ENCODE measurements at regions not wholly inside any gene's neighbourhood (a gene's known extent, or its start where the extent isn't known, plus 50 kb on each side); places are given as distances from the start of the nearest gene placed in this dataset.

DNA sequence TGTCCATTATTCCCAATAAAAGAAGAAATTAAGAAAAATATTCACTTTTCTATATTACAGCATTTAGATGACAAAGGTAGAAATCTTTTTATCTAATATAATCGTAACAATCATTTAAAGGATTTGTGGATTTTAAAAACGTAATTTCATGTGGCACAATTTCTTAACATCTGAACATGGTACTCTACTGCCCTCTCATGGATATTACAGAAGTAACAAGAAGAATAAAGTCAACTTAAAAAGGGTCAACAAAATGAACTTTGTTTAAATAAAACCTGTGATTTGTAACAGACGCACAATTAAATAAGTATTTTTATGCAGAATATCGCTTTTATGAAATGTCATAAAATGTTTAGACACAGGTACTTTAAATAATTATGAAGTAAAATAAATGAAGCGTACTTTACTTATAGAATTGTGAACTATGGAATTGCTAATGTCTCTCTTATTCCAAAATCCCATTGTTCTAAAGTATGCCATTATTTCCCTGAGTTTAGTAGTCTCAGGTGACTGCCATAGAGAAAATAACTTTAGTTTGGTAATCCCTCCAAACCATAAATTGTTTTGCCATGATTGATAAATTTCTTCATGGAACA, 366.8 kb upstream of the ZNF385D start:
- H3K4me3 ChIP-seq (ENCODE audit: low read depth in 1 of 2, low read length in 2 of 2) = no peak overlapping the region
- no peaks in the 10 kb centered on the region for H3K9me3 ChIP-seq (ENCODE audit: control insufficient read depth in 1 of 2, low read length in 2 of 2)
- no peaks in the 10 kb centered on the region for H3K36me3 ChIP-seq (ENCODE audit: control insufficient read depth in 1 of 2, insufficient read depth in 2 of 2, low read length in 2 of 2)
- no peaks in the 10 kb centered on the region for H3K27me3 ChIP-seq (ENCODE audit: control insufficient read depth in 1 of 2, insufficient read depth in 2 of 2, low read length in 2 of 2)
- H3K27ac ChIP-seq (ENCODE audit: low read depth, low read length) = no peak overlapping the region
- H3K9ac ChIP-seq (ENCODE audit: low read depth in 1 of 2, low read length in 2 of 2) = no peak overlapping the region
- H3K4me1 ChIP-seq (ENCODE audit: control insufficient read depth in 1 of 2, insufficient read depth in 2 of 2, low read length in 2 of 2) = no peaks in the 10 kb centered on the region

DNA sequence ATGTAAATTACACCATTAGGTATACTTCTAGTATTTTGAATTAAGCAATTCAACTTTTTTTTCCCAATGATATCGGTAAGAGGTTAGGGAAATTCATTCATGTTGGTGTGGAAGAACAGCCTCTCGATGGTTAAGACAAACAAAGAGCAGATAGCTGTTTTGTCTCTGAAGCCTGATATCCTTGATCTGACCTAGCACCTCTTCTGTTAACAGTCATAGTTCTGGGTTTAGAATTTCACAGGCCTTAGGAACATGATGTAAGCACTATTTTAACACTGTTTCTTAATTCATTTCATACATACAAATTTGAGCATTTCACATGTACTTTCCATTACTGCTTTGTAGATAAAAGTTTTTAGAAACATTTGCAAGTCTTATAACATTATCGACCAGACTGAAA, 367.5 kb upstream of the ZNF385D start:
- no peaks in the 10 kb centered on the region for H3K4me1 ChIP-seq (ENCODE audit: control insufficient read depth in 1 of 2, insufficient read depth in 2 of 2, low read length in 2 of 2)

DNA sequence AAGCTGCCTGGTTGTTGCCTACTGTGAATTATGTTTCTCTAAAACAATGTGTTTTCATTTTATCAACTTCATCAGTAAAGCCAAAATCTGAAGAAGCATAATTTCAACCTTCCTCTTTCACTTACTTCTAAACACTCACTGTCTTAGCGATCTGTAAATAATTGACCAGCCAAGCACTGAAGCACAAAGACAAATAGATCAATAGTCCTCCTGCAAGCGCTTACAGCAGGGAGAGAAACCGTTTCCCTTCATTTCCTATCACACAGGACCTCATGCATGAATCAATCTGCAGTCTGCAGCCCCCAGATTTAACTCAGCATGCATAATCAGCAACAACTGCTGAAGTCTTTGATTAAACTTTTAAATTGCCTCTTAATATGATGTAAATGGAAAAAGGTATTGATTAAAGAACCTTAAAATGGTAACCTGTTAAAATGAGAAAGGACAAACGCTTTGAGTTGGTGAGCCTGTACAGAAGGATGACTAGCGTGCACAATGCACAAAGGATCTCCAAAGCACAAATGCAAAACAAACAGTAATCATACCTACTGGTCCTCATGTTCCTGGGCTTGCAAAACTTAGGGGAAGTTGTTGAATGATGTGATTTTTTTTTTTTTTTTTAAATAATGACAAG, 370.2 kb upstream of the ZNF385D start:
- no peak overlapping the region for H3K27ac ChIP-seq (ENCODE audit: low read depth, low read length)
- H3K27me3 ChIP-seq (ENCODE audit: control insufficient read depth in 1 of 2, insufficient read depth in 2 of 2, low read length in 2 of 2) = no peaks in the 10 kb centered on the region
- no peaks in the 10 kb centered on the region for H3K9me3 ChIP-seq (ENCODE audit: control insufficient read depth in 1 of 2, low read length in 2 of 2)
- H3K4me1 ChIP-seq (ENCODE audit: control insufficient read depth in 1 of 2, insufficient read depth in 2 of 2, low read length in 2 of 2) = no peaks in the 10 kb centered on the region
- no peak overlapping the region for H3K4me3 ChIP-seq (ENCODE audit: low read depth in 1 of 2, low read length in 2 of 2)
- no peak overlapping the region for H3K9ac ChIP-seq (ENCODE audit: low read depth in 1 of 2, low read length in 2 of 2)
- H3K36me3 ChIP-seq (ENCODE audit: control insufficient read depth in 1 of 2, insufficient read depth in 2 of 2, low read length in 2 of 2) = no peaks in the 10 kb centered on the region

More for the DNA sequence above, 367.5 kb upstream of the ZNF385D start:
- no peak overlapping the region for H3K27ac ChIP-seq (ENCODE audit: low read depth, low read length)
- no peaks in the 10 kb centered on the region for H3K9me3 ChIP-seq (ENCODE audit: control insufficient read depth in 1 of 2, low read length in 2 of 2)
- no peak overlapping the region for H3K4me3 ChIP-seq (ENCODE audit: low read depth in 1 of 2, low read length in 2 of 2)
- no peaks in the 10 kb centered on the region for H3K27me3 ChIP-seq (ENCODE audit: control insufficient read depth in 1 of 2, insufficient read depth in 2 of 2, low read length in 2 of 2)
- H3K9ac ChIP-seq (ENCODE audit: low read depth in 1 of 2, low read length in 2 of 2) = no peak overlapping the region
- no peaks in the 10 kb centered on the region for H3K36me3 ChIP-seq (ENCODE audit: control insufficient read depth in 1 of 2, insufficient read depth in 2 of 2, low read length in 2 of 2)

DNA sequence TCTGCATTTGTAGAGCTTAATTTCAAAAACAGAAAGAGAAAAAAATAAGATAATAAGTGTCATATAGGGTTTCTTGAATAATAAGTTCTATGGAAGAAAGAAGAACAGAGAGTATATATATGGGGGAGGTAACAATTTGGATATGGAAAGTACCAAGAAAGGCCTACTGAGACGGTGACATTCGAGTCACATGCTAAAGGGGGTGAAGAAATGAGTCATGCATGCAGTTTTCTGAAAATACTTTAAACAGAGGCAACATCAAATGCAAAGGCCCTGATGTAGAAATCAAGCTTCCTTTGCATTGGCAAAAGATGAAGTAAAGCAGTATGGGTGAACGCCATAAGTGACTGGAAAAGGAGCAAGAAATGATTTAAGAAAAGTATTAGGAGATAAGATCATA, 371.6 kb upstream of the ZNF385D start:
- H3K9ac ChIP-seq (ENCODE audit: low read depth in 1 of 2, low read length in 2 of 2) = no peak overlapping the region
- H3K27ac ChIP-seq (ENCODE audit: low read depth, low read length) = no peak overlapping the region

DNA sequence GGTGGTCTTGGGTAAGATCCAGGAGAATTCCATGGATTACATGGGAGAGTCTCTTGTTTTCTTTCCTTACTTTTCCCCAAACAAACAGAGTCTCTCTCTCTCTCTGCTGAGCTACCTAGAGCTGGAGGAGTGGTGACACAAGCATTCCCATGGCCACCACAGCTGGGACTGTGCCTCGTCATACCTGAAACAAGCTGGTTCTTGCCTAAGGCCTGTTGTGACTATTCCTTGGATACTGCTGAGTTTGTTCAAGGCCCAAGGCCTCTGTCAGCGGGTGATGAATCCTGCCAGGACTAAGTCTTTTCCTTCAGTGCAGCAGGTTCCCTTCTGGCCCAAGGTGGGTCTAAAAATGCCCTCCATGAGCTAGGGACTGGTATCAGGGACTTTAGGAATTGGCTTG, 378.1 kb upstream of the ZNF385D start:
- H3K27ac ChIP-seq (ENCODE audit: low read depth, low read length) = no peak overlapping the region
- H3K9me3 ChIP-seq (ENCODE audit: control insufficient read depth in 1 of 2, low read length in 2 of 2) = no peaks in the 10 kb centered on the region
- no peaks in the 10 kb centered on the region for H3K27me3 ChIP-seq (ENCODE audit: control insufficient read depth in 1 of 2, insufficient read depth in 2 of 2, low read length in 2 of 2)
- no peaks in the 10 kb centered on the region for H3K4me1 ChIP-seq (ENCODE audit: control insufficient read depth in 1 of 2, insufficient read depth in 2 of 2, low read length in 2 of 2)
- H3K36me3 ChIP-seq (ENCODE audit: control insufficient read depth in 1 of 2, insufficient read depth in 2 of 2, low read length in 2 of 2) = no peaks in the 10 kb centered on the region
- H3K4me3 ChIP-seq (ENCODE audit: low read depth in 1 of 2, low read length in 2 of 2) = no peak overlapping the region
- no peak overlapping the region for H3K9ac ChIP-seq (ENCODE audit: low read depth in 1 of 2, low read length in 2 of 2)

More for the DNA sequence above, 371.6 kb upstream of the ZNF385D start:
- no peaks in the 10 kb centered on the region for H3K27me3 ChIP-seq (ENCODE audit: control insufficient read depth in 1 of 2, insufficient read depth in 2 of 2, low read length in 2 of 2)
- no peaks in the 10 kb centered on the region for H3K4me1 ChIP-seq (ENCODE audit: control insufficient read depth in 1 of 2, insufficient read depth in 2 of 2, low read length in 2 of 2)
- no peak overlapping the region for H3K4me3 ChIP-seq (ENCODE audit: low read depth in 1 of 2, low read length in 2 of 2)
- no peaks in the 10 kb centered on the region for H3K36me3 ChIP-seq (ENCODE audit: control insufficient read depth in 1 of 2, insufficient read depth in 2 of 2, low read length in 2 of 2)
- H3K9me3 ChIP-seq (ENCODE audit: control insufficient read depth in 1 of 2, low read length in 2 of 2) = no peaks in the 10 kb centered on the region

DNA sequence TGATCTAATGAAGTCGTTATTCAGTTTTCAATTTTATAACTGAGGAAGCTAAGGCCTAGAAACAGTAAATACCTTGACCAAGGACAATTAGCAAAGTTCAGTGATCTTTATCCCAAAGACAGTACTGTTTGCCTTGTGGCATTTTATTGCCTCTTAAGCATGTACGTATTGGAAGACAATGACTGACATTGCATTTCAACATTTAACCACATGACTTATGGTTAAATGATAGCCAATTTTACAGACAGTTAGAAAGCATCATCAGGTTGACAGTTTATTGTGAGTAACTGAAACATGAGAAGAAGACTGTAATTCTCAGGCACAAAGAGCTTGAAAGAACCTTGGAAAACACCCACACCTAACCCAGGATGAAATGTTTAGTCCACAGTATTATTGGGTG, 390.8 kb upstream of the ZNF385D start:
- H3K4me1 ChIP-seq (ENCODE audit: control insufficient read depth in 1 of 2, insufficient read depth in 2 of 2, low read length in 2 of 2) = no peaks in the 10 kb centered on the region
- H3K4me3 ChIP-seq (ENCODE audit: low read depth in 1 of 2, low read length in 2 of 2) = no peak overlapping the region
- H3K9me3 ChIP-seq (ENCODE audit: control insufficient read depth in 1 of 2, low read length in 2 of 2) = no peaks in the 10 kb centered on the region
- no peak overlapping the region for H3K27ac ChIP-seq (ENCODE audit: low read depth, low read length)
- no peaks in the 10 kb centered on the region for H3K36me3 ChIP-seq (ENCODE audit: control insufficient read depth in 1 of 2, insufficient read depth in 2 of 2, low read length in 2 of 2)
- H3K27me3 ChIP-seq (ENCODE audit: control insufficient read depth in 1 of 2, insufficient read depth in 2 of 2, low read length in 2 of 2) = no peaks in the 10 kb centered on the region
- H3K9ac ChIP-seq (ENCODE audit: low read depth in 1 of 2, low read length in 2 of 2) = no peak overlapping the region

DNA sequence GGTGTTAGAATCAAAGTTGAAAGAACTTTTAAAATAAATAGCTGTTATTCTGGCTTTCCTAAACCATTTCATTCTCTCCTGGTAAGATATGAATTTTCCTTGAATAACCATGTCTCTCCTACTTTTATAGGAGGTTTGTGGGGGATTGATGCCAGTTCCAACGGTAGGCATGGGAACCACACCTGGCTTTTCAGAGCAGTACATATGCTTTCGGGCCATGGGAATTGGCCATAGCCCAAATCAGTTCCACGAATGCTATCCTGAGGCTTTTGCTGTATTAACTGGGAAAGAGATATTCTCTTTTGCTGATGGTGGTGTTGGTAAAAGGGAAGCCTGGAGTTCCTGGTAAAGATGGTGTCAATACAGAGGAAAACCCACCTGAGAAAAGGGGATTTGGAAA, 396.2 kb upstream of the ZNF385D start:
- H3K9ac ChIP-seq (ENCODE audit: low read depth in 1 of 2, low read length in 2 of 2) = no peak overlapping the region
- no peaks in the 10 kb centered on the region for H3K36me3 ChIP-seq (ENCODE audit: control insufficient read depth in 1 of 2, insufficient read depth in 2 of 2, low read length in 2 of 2)
- no peaks in the 10 kb centered on the region for H3K9me3 ChIP-seq (ENCODE audit: control insufficient read depth in 1 of 2, low read length in 2 of 2)
- H3K4me3 ChIP-seq (ENCODE audit: low read depth in 1 of 2, low read length in 2 of 2) = no peak overlapping the region
- no peaks in the 10 kb centered on the region for H3K4me1 ChIP-seq (ENCODE audit: control insufficient read depth in 1 of 2, insufficient read depth in 2 of 2, low read length in 2 of 2)
- no peaks in the 10 kb centered on the region for H3K27me3 ChIP-seq (ENCODE audit: control insufficient read depth in 1 of 2, insufficient read depth in 2 of 2, low read length in 2 of 2)
- H3K27ac ChIP-seq (ENCODE audit: low read depth, low read length) = no peak overlapping the region

DNA sequence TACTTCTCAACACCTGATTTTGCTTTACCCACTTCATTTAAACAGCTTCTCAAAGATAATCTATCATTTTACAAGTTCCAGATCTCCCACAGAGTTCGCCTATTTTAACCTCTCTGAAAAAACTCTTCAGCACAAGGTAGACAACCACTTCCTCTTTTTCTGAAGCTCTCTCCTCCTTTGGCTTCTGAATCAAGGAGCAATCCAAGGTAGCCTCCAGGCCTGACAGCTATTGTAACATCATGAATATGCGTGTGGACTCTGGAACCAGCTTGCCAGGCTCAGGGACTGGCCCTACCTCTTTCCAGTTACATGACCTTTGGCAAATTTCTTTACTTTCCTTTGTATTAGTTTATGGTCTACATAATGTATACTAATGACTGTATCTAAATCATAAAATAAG, 405.9 kb upstream of the ZNF385D start:
- Histone ChIP-seq H3K36me3 (ENCODE audit: control insufficient read depth in 1 of 2, insufficient read depth in 2 of 2, low read length in 2 of 2) (no peaks in the 10 kb centered on the region), H3K4me1 (ENCODE audit: control insufficient read depth in 1 of 2, insufficient read depth in 2 of 2, low read length in 2 of 2) (no peaks in the 10 kb centered on the region), H3K27me3 (ENCODE audit: control insufficient read depth in 1 of 2, insufficient read depth in 2 of 2, low read length in 2 of 2) (no peaks in the 10 kb centered on the region), H3K27ac (ENCODE audit: low read depth, low read length) (no peak overlapping the region), H3K9ac (ENCODE audit: low read depth in 1 of 2, low read length in 2 of 2) (no peak overlapping the region), H3K4me3 (ENCODE audit: low read depth in 1 of 2, low read length in 2 of 2) (no peak overlapping the region), H3K9me3 (ENCODE audit: control insufficient read depth in 1 of 2, low read length in 2 of 2) (no peaks in the 10 kb centered on the region)

DNA sequence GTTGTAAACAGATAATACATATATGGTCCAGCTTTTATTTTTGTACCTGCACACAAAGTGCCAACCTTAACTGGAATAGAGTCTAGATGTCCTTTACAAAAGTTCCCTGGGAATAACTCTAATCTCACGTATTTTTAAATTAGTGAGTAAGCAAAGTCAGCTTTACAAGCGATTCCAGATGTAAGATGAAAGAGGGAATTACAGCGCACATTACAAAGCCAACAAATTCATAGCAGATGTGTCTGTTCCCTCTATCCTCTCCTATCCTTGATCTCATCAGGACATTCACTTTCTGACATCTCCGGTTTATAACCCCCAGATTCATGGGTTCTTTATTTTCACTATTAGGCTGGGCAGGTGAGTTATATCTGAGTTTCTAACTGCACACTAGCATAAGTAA, 406.8 kb upstream of the ZNF385D start:
- no peaks in the 10 kb centered on the region for H3K36me3 ChIP-seq (ENCODE audit: control insufficient read depth in 1 of 2, insufficient read depth in 2 of 2, low read length in 2 of 2)
- no peaks in the 10 kb centered on the region for H3K27me3 ChIP-seq (ENCODE audit: control insufficient read depth in 1 of 2, insufficient read depth in 2 of 2, low read length in 2 of 2)
- H3K27ac ChIP-seq (ENCODE audit: low read depth, low read length) = no peak overlapping the region
- no peak overlapping the region for H3K4me3 ChIP-seq (ENCODE audit: low read depth in 1 of 2, low read length in 2 of 2)
- H3K9me3 ChIP-seq (ENCODE audit: control insufficient read depth in 1 of 2, low read length in 2 of 2) = no peaks in the 10 kb centered on the region
- no peak overlapping the region for H3K9ac ChIP-seq (ENCODE audit: low read depth in 1 of 2, low read length in 2 of 2)
- no peaks in the 10 kb centered on the region for H3K4me1 ChIP-seq (ENCODE audit: control insufficient read depth in 1 of 2, insufficient read depth in 2 of 2, low read length in 2 of 2)

DNA sequence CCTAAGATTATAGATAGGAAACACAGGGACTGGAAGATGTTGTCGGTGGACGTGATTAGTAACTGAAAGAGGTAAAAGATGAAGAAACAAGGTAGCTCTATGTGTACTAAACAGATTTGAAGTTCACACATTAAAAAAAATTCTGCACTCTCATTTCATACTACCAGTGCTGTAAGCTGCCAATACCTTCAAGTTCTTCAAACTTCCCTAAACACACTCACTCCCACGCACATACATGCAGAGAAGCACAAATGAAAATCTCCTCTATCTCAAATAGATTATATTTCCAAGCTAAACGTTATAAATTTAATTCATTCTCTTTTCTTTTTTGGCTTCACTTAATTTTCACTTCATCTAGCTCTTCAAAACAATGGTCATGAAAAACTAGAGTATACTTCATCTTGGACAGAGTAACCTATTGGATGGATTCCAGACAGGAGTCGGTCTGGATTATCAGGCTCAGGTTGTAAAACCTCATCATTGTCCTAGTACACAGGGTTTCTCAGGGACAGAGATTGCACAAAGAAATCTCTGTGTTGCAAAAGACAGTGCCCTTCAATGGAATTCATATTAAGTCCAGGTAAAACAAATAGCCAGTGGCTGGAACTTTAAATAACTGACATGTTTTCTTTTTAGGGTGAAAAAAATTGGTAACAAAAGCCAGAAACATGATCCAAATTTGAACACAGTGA, 408.1 kb upstream of the ZNF385D start:
- Histone ChIP-seq H3K36me3 (ENCODE audit: control insufficient read depth in 1 of 2, insufficient read depth in 2 of 2, low read length in 2 of 2) (no peaks in the 10 kb centered on the region), H3K27ac (ENCODE audit: low read depth, low read length) (no peak overlapping the region), H3K27me3 (ENCODE audit: control insufficient read depth in 1 of 2, insufficient read depth in 2 of 2, low read length in 2 of 2) (no peaks in the 10 kb centered on the region), H3K4me1 (ENCODE audit: control insufficient read depth in 1 of 2, insufficient read depth in 2 of 2, low read length in 2 of 2) (no peaks in the 10 kb centered on the region), H3K9me3 (ENCODE audit: control insufficient read depth in 1 of 2, low read length in 2 of 2) (no peaks in the 10 kb centered on the region), H3K4me3 (ENCODE audit: low read depth in 1 of 2, low read length in 2 of 2) (no peak overlapping the region), H3K9ac (ENCODE audit: low read depth in 1 of 2, low read length in 2 of 2) (no peak overlapping the region)

Data from duodenal mucosa (tissue), 2 donors.